NCI-H2227 (cell line): ENCODE measurements at regions not wholly inside any gene's neighbourhood (a gene's known extent, or its start where the extent isn't known, plus 50 kb on each side); places are given as distances from the start of the nearest gene placed in this dataset.

Source experiments
- DNase-seq: peaks from one replicate; lab custom pipeline; 2025; ENCODE audit not compliant: unreplicated experiment; lab: John Stamatoyannopoulos, UW

GRCh38 chr14:51307551-51307950 is 67.5 kb downstream of the TMX1 start:
- no peak for DNase-seq

GRCh38 chr14:51308866-51309265 is 68.8 kb downstream of the TMX1 start:
- DNase-seq = no peak

GRCh38 chr14:51310505-51310944 is 70.5 kb downstream of the TMX1 start:
- no peak for DNase-seq

GRCh38 chr14:51314321-51315015 is 74.4 kb downstream of the TMX1 start:
- no peak for DNase-seq

DNA sequence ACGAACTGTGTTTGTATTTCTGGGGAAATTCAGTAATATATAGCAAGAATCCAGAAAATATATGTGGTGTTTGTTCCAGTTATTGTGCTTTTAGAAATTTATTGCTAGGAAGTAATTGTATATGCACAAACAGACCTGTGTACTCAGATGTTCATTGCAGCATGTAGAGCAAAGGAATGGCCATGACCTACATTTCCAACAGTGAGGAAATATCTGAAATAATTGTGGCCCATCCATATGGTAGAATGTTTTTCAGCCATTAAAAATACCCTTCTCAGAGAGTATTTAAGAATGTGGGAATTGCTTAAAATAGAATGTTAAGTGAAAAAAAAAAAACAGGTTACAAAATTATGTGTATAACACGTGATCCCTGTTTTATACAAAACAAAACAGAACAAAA is 77.3 kb downstream of the TMX1 start:
- no peak for DNase-seq

DNA sequence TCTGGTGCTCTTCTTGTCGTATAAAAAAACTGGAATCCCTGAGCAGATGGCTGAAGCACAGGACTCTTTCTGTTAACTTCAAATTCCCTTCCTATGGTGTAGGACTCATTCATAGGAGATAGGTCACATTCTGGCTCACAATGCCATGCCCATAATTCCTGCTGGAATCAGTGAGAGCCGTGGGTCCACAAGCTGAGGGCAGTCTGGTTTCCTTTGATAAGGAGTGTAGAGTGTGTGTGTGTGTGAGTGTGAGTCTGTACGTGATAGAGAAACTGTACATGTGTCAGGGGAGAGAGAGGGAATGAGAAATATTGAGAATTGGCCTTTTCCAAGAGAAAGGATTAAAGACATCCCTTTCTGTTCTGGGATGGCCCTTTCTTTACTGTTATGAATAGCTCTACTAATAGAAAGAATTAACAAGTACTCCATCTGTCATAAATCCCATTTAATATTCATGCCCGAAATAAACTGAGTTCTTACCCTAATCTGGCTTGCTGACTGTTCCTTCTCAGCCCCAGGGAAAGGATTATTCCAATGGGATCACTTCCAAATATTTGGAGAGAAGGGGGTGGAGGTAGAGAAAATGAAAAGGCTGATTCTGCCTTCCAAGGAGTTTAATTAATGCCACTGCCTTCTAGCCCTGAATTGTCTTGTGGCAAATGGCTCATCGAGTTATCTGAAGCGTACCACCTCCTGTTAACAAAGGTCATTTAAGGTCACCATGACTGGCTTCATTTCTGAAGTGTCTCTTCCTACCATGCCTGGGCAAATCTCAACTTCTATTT is 79.0 kb downstream of the TMX1 start:
- DNase-seq = no peak

DNA sequence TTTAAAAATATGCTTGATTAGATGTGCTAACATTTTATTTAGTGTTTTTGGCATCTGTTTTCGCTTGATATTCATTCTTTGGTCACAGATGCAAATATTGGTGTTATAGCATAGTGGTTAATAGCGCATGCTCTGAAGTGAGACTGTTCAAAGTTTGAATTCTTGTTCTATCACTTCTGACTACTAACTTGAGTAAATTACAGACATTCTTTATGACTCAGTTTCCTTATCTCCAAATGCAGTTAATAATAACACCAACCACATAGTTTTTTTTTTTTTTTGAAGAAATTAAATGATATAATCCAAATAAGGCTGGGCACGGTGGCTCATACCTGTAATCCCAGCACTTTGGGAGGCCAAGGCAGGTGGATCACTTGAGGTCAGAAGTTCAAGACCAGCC is 81.0 kb downstream of the TMX1 start:
- DNase-seq = no peak

- DNase-seq = no peak
Observed at GRCh38 chr14:51323492-51323891, 83.4 kb downstream of the TMX1 start.

GRCh38 chr14:51327376-51327775 is 87.3 kb downstream of the TMX1 start:
- no peak for DNase-seq

DNA sequence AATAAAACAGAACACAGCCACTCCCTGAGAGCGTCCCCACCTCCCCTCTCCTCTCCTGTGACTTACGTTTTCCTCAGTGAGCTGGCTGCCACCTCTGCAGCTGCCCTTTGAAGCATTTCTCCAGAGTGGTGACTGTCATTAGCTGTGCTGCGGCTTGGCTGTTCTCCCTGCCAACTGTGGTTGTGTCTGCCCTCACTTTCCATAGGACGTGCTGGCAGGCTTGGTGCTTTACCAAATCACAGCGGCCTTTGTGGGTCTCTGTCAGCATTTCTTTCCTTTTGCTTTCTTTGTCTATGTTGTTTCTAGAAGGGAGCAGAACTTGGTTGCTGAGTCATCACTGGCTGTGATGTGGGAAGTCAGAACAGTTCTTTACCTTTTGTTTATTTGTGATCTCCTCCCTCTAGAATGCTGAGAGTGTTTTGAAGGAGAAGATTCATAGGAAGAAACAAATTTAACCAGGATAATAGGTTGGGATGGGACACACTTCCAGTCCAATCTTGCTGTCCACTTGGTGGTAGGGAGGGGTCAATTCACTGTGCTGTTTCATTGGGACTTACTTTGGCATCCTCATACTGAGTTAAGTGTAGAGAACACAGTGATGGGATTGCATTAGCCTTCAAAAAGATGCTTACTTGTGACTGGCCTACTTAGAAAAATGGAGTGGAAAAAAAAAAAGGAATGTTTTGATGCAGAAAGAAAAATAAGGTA is 88.2 kb downstream of the TMX1 start:
- peak; percentile 7 for DNase-seq

GRCh38 chr14:51328772-51329353 is 88.8 kb downstream of the TMX1 start:
- DNase-seq = no peak

DNA sequence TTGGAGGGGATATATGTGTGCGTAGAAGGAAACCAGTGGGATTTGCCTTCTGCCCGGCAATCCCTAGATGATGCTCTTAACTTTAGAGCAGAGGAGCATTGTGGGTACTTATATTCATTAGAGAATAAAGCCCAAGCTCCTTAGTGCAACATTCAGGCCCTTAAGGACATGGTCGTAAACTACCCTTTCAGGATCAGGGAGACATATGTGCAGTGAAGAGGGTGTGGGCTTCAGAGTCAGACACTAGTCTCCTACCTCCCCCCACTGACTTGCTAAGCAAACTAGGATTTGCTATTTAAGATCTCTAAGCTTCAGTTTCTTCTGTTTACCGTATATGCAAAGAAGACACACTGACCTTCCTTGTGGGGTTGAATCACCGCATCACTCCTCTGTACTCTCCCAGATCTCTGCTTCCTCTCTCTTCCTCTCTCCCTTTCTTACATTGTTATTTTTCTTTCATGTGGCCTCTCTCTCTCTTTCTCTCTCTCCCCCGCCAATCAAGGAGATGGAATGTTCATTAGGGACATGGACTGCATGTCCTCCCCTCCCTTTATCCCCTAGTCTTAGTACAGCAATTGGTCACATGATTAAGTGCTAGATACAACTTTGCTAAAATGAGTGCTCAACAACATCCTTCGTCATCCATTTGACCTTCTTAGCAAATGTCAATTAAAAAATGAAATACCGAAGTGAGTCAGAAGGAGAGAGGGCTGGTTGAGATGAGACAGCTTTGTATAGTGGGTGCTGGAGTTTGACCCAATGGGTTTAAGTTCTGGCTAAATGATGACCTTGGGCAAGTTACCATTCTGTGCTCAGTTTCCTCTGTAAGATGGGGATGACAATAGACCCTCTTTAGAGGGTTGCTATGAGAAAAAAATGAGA is 91.7 kb downstream of the TMX1 start:
- DNase-seq = no peak

DNA sequence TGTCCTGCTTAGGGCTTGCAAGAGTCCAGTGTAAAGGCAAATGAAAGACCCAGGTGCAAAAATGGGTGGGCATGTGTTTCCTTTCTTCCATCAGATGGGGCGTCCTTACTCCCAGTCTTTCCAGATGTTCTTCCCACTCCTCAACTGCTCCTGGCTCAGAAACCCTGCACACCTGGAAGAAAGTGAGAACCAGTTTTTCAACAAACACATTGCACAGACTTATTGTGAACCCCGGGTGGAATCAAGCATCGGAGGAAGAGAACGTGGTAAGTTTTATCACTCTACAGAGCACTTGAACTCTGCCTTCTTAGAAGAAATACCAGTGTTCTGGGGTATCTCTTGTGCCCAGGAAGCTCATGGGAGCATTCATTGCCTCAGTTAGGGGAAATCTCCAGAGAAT is 93.3 kb downstream of the TMX1 start:
- DNase-seq = no peak

DNA sequence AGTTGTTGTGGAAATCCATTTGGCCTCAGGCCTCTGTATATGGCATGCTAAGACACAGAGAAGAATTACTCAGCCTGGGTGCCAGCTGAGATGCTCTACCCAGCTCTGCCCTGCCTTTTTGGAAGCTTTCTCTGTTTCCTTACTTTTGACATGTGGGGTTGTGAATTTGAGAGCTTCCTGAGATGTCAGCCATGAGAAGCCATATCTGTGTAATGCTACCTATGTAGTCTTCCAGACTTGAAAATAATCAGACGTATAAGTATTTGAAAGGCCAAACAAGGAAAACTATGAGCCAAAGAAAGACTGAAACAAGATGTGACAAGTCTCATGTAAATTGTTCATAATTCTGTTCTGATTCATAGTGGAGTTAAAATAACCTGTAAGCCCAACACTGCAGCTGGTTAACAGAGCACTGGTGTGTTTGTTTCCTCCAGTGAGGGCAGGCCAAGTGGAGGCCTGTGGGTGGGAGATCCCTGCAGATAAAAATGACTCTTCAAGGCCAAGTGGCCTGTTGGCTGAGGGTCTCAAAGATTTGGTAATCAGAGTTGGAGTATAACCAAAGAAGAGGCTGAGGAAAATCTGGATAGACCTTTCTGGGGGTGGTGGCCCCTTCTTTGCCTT is 94.0 kb downstream of the TMX1 start:
- no peak for DNase-seq

DNA sequence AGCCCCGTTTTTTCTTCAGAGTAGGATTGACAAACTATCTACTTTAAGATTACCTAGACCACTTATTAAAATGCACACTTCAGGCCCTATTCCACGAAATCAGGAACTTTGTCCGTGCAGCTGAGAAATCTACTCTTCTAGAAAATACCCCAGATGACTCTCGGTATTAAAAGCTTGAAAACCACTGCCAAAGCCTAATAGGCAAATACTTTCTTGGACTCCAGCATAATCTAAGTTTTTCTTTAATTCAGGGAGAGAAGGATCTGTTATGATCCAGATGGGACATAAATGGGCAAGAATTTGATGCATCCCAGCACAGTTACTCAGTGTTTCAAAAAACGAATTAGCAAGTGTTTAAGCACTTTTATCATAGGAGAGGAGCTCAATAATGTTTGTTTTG is 94.5 kb downstream of the TMX1 start:
- DNase-seq = no peak

DNA sequence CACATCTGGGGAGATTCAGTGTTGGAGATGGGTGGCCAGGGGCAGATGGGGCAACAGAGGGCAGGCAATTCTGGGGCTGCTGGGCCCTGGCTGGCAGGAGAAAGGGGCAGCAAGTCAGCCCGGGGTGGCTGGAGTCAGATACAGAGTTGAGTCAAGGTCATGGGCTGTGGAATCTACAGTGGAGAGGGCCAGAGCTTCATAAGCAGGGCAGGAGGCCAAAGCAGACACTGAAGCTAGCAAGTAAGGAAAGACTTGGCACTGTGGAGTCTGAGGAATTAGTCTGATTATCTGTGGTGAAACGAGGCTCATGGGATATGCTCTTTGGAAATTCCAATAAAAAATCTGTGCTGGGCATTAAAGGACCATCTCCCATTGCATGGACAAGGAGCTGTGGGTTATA is 95.5 kb downstream of the TMX1 start:
- no peak for DNase-seq

- no peak for DNase-seq
Observed at GRCh38 chr14:51335961-51336723, 96.1 kb downstream of the TMX1 start.

GRCh38 chr14:51336734-51337133 is 96.7 kb downstream of the TMX1 start:
- no peak for DNase-seq

DNA sequence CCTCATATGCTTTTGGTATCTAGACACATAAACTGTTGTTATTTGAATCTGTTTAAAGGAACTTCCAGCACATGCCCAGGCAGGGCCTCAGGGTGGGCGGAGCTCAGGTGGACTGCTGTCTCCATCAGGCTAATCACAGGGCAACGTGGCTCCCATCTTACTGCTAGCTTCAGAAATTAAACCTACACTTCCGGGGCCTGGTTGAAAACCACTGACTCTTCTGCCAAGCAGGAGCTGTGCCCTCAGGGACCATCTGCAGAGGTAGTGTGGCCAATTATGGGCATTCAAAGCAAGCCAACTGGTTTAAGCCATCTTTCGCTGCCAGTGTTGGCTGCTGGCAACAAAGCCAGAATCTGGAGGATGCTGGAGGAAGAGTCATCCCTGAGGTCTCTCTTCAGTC is 97.5 kb downstream of the TMX1 start:
- no peak for DNase-seq
